GM19351 (cell line): ENCODE measurements at regions not wholly inside any gene's neighbourhood (a gene's known extent, or its start where the extent isn't known, plus 50 kb on each side); places are given as distances from the start of the nearest gene placed in this dataset.

Experiments used
- ATAC-seq: cut with Tn5 transposase; IDR thresholded peaks from one replicate; pipeline ENCODE4 v1.9.1; 2021; ENCODE audit warnings: mild to moderate bottlenecking, moderate library complexity; ENCODE audit not compliant: unreplicated experiment

DNA sequence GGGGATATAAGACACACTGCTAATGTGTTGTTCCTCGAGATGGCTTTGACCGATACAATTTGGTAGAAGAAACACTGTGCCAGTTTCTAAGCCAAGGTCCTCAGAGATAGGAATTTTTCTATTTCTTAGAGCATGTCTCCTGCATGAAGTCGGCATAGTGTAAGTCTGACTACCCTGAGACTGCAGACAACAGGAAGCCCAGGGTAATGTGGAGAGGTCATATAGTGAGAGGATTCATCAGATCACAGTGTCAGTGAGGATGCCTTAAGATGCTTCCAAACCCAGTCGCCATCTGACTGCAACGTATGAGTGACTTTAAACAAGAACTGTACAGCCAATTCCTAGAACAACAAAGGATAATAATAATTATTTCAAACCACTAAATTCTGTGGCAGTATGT is 818.3 kb upstream of the GYPC start:
- no peak for ATAC-seq

DNA sequence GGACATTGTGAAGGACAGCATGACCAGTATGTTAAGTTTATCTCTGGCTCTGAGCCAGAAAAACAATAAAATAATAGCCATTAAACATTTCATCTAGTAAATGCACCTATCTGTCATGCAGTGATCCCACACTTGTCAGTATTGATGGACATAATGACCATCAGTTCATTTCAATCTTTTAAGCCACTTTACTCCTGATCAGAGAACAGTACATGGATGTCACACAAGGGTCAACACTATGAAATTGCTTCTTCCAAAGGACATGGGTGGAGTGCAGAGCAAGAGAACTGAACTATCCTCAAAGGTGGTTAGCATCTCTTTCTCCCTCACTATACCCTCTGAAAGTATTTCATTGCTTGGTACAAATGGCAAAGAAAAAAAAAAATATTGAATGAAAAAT is 816.0 kb upstream of the GYPC start:
- no peak for ATAC-seq

DNA sequence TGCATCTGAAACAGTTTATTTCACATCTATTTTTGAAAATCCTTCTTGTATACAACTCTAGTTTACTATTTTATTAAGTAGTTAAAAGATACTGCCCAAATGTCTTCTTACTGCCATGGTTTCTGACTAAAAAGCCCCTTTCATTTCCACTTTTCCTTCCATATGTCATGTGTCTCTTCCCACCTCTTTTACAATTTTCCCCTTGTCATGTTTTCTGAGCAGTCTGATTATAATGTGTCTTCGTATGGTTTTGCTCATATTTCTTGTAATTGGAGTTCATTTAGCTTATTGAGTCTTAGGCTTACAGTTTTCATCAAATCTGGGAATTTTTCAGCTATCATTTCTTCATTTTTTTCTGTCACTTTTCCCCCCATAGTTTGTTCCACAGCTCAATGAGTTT is 813.9 kb upstream of the GYPC start:
- ATAC-seq = no peak

- ATAC-seq = no peak
Measured at GRCh38 chr2:125850541-125850940, 805.4 kb upstream of the GYPC start.

DNA sequence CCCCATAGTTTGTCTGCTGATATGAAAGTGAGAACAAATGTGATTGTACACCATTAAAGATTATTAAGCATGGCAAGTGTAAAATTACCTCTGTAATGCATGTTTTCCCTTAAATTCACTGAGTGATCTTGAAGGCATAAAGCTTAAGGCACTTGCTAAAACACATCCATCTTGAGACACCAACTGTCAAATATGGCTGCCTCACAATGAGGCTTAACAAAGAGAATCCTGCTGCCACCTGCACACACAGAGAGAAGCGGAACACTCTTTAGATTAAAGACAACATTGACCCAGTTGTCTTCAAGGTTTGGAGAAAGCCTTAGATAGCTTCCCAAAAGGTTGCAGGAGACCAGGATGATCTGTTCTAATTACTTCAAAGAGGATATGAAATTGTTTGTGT is 803.6 kb upstream of the GYPC start:
- ATAC-seq = no peak

DNA sequence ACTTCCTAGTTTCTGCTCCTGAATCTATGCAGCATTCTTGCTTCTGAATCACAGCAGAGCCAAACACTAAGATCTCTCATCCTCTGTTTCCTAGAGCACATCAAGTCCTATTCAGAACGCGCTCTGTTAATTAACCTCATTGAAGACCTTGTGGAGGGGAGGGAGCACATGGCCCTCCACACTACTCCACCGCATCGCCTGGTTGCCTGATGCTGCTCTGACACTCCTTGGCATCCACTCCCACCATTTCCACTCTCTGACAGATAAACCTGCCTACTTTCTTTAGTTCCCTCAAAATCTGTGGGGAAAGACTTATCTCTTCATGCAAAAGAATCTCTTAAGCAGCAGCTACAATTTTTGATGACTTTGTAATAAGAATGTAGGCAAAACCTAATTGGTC is 802.3 kb upstream of the GYPC start:
- no peak for ATAC-seq

GRCh38 chr2:125855204-125855603 is 800.8 kb upstream of the GYPC start:
- ATAC-seq = no peak

- no peak for ATAC-seq
Measured at GRCh38 chr2:125857971-125858794, 797.8 kb upstream of the GYPC start.

- ATAC-seq = no peak
Measured at GRCh38 chr2:125861461-125861860, 794.5 kb upstream of the GYPC start.

- ATAC-seq = no peak
Measured at GRCh38 chr2:125867908-125868307, 788.0 kb upstream of the GYPC start.

DNA sequence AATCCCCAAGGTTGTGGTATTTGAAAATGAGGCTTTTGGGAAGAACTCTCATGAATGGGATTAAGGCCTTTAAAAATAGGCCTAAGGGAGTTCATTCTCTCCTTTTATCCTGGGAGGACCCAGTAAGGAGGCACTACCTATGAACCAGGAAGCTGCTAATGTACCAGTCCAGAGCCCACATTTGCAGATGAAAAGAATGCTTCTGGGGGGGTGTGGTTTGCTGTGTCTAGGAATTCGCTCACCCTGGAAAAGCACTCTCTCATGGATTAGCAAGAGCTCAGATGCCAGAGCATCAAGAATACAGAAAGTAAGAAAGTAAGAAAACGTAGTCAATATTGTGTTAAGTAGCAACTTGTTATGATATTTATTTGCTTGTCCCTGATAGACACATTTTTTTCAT is 785.7 kb upstream of the GYPC start:
- ATAC-seq = no peak

- no peak for ATAC-seq
Measured at GRCh38 chr2:125870746-125871145, 785.2 kb upstream of the GYPC start.

DNA sequence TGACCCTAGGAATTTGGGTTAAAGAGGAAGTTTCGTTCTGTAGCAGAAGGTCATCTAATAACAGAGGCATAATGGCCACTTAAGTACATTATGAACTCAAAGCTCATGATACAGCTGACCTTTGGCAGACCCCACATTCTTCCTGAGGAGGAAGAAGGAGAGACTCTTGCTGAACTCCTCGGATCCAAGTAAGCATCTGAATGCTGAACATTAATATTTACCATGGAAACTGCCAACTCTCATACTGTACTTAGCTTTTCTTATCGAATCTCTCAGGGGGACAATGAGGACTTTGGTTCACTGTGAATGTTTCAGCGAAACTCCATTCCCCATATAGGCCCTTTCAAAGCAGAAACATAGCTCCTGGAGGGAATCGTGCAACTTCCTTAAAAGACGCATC is 781.4 kb upstream of the GYPC start:
- no peak for ATAC-seq

DNA sequence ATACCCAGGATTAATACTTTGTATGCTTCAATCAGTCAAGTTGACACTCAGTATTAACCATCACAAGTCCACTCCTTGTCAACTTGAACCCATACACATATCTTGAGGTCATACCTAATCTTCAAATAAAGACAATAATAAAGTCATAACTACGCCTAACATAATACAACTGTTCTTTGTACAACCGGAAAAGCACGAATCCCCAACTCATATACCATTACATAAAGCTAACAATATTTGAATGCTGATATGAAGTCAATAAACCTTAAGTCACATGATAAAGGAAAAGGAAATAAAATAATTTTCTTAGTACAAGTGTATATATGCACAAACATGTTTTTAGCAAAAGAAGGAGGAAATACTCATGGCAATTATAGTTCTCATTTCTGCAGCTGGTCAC is 770.6 kb upstream of the GYPC start:
- ATAC-seq = no peak

DNA sequence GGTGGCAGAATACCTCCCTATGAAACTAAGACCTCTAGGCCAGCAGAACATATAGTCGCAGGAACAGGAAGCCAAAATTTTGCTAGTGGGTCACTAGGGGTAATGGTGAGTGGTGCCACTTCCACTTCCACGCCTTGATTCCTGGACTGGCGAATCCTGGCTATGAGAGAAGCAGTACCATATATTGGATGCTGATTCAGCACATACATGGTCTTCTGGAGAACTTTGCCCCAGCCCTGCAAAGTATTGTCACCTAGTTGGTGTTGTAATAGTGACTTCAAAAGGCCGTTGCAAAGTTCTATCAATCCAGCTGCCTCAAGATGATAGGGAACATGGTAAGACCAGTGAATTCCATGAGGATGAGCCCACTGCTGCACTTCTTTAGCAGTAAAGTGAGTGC is 769.8 kb upstream of the GYPC start:
- ATAC-seq = no peak

DNA sequence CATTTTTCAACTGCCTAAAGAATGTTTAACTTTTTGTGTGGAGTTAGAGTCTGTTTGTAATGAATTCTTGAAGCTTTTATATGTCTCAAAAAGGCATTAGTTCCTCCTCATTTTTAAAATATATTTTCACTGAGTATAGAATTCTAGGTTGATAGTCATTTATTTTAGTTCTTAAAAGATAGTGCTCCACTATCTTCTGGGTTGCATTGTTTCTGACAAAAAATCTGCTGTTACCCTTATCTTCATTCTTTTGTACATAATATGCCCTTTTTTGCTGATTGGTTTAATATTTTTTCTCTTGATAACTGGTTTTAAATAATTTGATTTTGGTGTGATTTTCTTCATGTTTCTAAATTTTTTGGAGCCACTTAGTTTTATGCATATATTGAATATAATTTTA is 754.7 kb upstream of the GYPC start:
- ATAC-seq = no peak

- ATAC-seq = no peak
Measured at GRCh38 chr2:125925891-125926546, 729.9 kb upstream of the GYPC start.

GRCh38 chr2:125935559-125935958 is 720.4 kb upstream of the GYPC start:
- no peak for ATAC-seq

GRCh38 chr2:125942585-125943424 is 713.2 kb upstream of the GYPC start:
- ATAC-seq = no peak

- no peak for ATAC-seq
Measured at GRCh38 chr2:125959047-125959446, 696.9 kb upstream of the GYPC start.

- no peak for ATAC-seq
Measured at GRCh38 chr2:125961739-125962138, 694.2 kb upstream of the GYPC start.

- ATAC-seq = no peak
Measured at GRCh38 chr2:125979886-125980285, 676.1 kb upstream of the GYPC start.
